Neural progenitor cell (in vitro differentiated cells): ENCODE measurements at regions not wholly inside any gene's neighbourhood (a gene's known extent, or its start where the extent isn't known, plus 50 kb on each side); places are given as distances from the start of the nearest gene placed in this dataset.

Experiments
- DNase-seq: peaks from one replicate; pipeline ENCODE4 v3.0.0-alpha.2; 2016; ENCODE audit warnings: low spot score
- H2AFZ ChIP-seq: fragments of 200-600 bp; sonication (generic); replicated peaks from 2 replicates; pipeline ENCODE4 v1.6.1; 2016; ENCODE audit warnings: antibody characterized with exemption
- H3F3A ChIP-seq: fragments of 200-600 bp; sonication (generic); 2 replicates; pipeline ENCODE4 v1.6.1; 2016; ENCODE audit warnings: antibody characterized with exemption, low read depth
- H3K27ac ChIP-seq: fragments of 200-600 bp; sonication (generic); 2 replicates; pipeline ENCODE4 v1.5.1; 2016; ENCODE audit warnings: mild to moderate bottlenecking
- H3K27me3 ChIP-seq: fragments of 200-600 bp; sonication (generic); 2 replicates; pipeline ENCODE4 v1.6.1; 2016; ENCODE audit warnings: mild to moderate bottlenecking, moderate library complexity
- H3K36me3 ChIP-seq: fragments of 200-600 bp; sonication (generic); 2 replicates; pipeline ENCODE4 v1.5.1; 2016
- H3K4me1 ChIP-seq: fragments of 200-600 bp; sonication (generic); 2 replicates; pipeline ENCODE4 v1.6.1; 2016; ENCODE audit warnings: mixed run types
- H3K4me2 ChIP-seq: fragments of 200-600 bp; sonication (generic); 2 replicates; pipeline ENCODE4 v1.6.1; 2016
- H3K4me3 ChIP-seq: fragments of 200-600 bp; sonication (generic); 2 replicates; pipeline ENCODE4 v1.5.1; 2016
- H3K79me2 ChIP-seq: fragments of 200-600 bp; sonication (generic); 2 replicates; pipeline ENCODE4 v1.6.1; 2016; ENCODE audit warnings: low read depth
- H3K9ac ChIP-seq: fragments of 200-600 bp; sonication (generic); 2 replicates; pipeline ENCODE4 v1.6.1; 2016
- H3K9me3 ChIP-seq: fragments of 200-600 bp; sonication (generic); 2 replicates; pipeline ENCODE4 v1.5.1; 2016; ENCODE audit warnings: low read depth
- H4K20me1 ChIP-seq: fragments of 200-600 bp; sonication (generic); 2 replicates; pipeline ENCODE4 v1.6.1; 2016; ENCODE audit warnings: low read depth
- H3K27ac Mint-ChIP-seq: 3 replicates; pipeline ENCODE4 v1.8.0; 2021; ENCODE audit warnings: mixed read lengths
- H3K27me3 Mint-ChIP-seq: 2 replicates; pipeline ENCODE4 v1.8.0; 2022; ENCODE audit warnings: low read depth, mild to moderate bottlenecking, inconsistent platforms, moderate library complexity, mixed read lengths; ENCODE audit not compliant: insufficient read depth
- H3K36me3 Mint-ChIP-seq: 3 replicates; pipeline ENCODE4 v1.8.0; 2021; ENCODE audit warnings: mixed read lengths
- H3K4me1 Mint-ChIP-seq: 3 replicates; pipeline ENCODE4 v1.8.0; 2021; ENCODE audit warnings: mixed read lengths
- H3K4me3 Mint-ChIP-seq: 3 replicates; pipeline ENCODE4 v1.8.0; 2021; ENCODE audit warnings: mild to moderate bottlenecking, moderate library complexity, mixed read lengths
- H3K9me3 Mint-ChIP-seq: 3 replicates; pipeline ENCODE4 v1.8.0; 2020; ENCODE audit warnings: mixed read lengths
- CTCF ChIP-seq: fragments of 200-600 bp; sonication (generic); IDR thresholded peaks from 2 replicates; pipeline ENCODE4 v1.5.1; 2017; ENCODE audit warnings: antibody characterized with exemption, mild to moderate bottlenecking
- EZH2 ChIP-seq: fragments of 200-600 bp; sonication (generic); IDR thresholded peaks from 2 replicates; pipeline ENCODE4 v1.6.1; 2017; ENCODE audit warnings: antibody characterized with exemption, mild to moderate bottlenecking, moderate library complexity
- EZH2phosphoT487 ChIP-seq: fragments of 200-600 bp; sonication (generic); IDR thresholded peaks from 2 replicates; pipeline ENCODE4 v1.6.1; 2017; ENCODE audit warnings: antibody characterized with exemption

DNA sequence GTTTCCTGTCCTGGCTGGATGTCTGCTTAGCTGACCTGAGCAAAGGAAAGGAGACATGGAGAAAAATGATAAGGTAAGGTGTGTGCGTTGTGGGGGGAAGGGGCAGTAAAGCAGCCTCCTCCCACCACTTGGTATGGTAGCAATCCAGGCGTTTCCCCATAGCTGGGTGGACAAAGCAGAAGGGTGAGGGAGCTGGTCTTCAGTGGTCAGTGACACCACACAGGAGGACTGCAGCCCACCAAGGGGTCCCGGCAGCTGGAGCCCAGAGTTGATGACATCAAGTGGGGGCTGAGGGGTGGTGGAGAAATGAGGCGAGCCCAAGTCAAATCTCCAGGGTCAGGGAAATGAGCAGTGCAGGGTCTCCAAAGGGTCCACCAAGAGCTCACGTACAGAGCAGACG is 69.3 kb upstream of the LRRN2 start:
- H3K27ac ChIP-seq, result no peak overlapping the region
- H3K9ac ChIP-seq, result no peak overlapping the region
- no peak overlapping the region for H3K4me3 ChIP-seq
- H3K4me1 Mint-ChIP-seq, result peaks cover 12% of the 10 kb centered on the region
- H3K27ac Mint-ChIP-seq, result no peak overlapping the region
- H3K27me3 ChIP-seq, result no peaks in the 10 kb centered on the region
- no peaks in the 10 kb centered on the region for H3K79me2 ChIP-seq
- H3F3A ChIP-seq, result no peaks in the 10 kb centered on the region
- peaks cover 4% of the 10 kb centered on the region for H3K9me3 Mint-ChIP-seq
- H3K27me3 Mint-ChIP-seq, result peaks cover 17% of the 10 kb centered on the region
- no peak overlapping the region for H2AFZ ChIP-seq
- no peaks in the 10 kb centered on the region for H3K36me3 ChIP-seq
- no peaks in the 10 kb centered on the region for H3K9me3 ChIP-seq
- H4K20me1 ChIP-seq, result no peaks in the 10 kb centered on the region
- TF ChIP-seq EZH2phosphoT487 (no peak), EZH2 (no peak), CTCF (no peak)
- H3K4me2 ChIP-seq, result no peak overlapping the region
- H3K4me1 ChIP-seq, result peaks cover 3% of the 10 kb centered on the region
- no peaks in the 10 kb centered on the region for H3K36me3 Mint-ChIP-seq
- no peak overlapping the region for H3K4me3 Mint-ChIP-seq
- no peak for DNase-seq

- H2AFZ ChIP-seq, result no peak overlapping the region
- no peaks in the 10 kb centered on the region for H3K9me3 ChIP-seq
- no peak for TF ChIP-seq EZH2
- no peak for TF ChIP-seq EZH2phosphoT487
- TF ChIP-seq CTCF, result no peak
- H3K27ac ChIP-seq, result no peak overlapping the region
- peaks cover 16% of the 10 kb centered on the region for H3K9me3 Mint-ChIP-seq
- no peaks in the 10 kb centered on the region for H3K27me3 ChIP-seq
- peaks cover 3% of the 10 kb centered on the region for H3K4me1 ChIP-seq
- H3K79me2 ChIP-seq, result no peaks in the 10 kb centered on the region
- no peaks in the 10 kb centered on the region for H3K36me3 ChIP-seq
- H3K4me2 ChIP-seq, result no peak overlapping the region
- no peak overlapping the region for H3K4me3 Mint-ChIP-seq
- no peak overlapping the region for H3K4me3 ChIP-seq
- H3K9ac ChIP-seq, result no peak overlapping the region
- peak overlapping the region; percentile 44 for H3K27ac Mint-ChIP-seq
- no peak for DNase-seq
- peaks cover 2% of the 10 kb centered on the region for H3K36me3 Mint-ChIP-seq
- no peaks in the 10 kb centered on the region for H4K20me1 ChIP-seq
- peaks cover 4% of the 10 kb centered on the region for H3K4me1 Mint-ChIP-seq
- H3K27me3 Mint-ChIP-seq, result peaks cover 21% of the 10 kb centered on the region
- H3F3A ChIP-seq, result no peaks in the 10 kb centered on the region
Measured at GRCh38 chr1:204756349-204756748, 70.8 kb upstream of the LRRN2 start.

GRCh38 chr1:204756811-204757210 is 71.3 kb upstream of the LRRN2 start:
- TF ChIP-seq CTCF, result no peak
- no peak for TF ChIP-seq EZH2
- no peak for TF ChIP-seq EZH2phosphoT487
- peaks cover under 1% of the 10 kb centered on the region for H3K4me1 Mint-ChIP-seq
- peaks cover 17% of the 10 kb centered on the region for H3K27me3 Mint-ChIP-seq
- H3K4me2 ChIP-seq, result no peak overlapping the region
- no peak overlapping the region for H3K4me3 ChIP-seq
- H3F3A ChIP-seq, result no peaks in the 10 kb centered on the region
- H3K9me3 Mint-ChIP-seq, result peaks cover 16% of the 10 kb centered on the region
- no peak overlapping the region for H3K27ac Mint-ChIP-seq
- no peaks in the 10 kb centered on the region for H3K79me2 ChIP-seq
- no peak overlapping the region for H3K4me3 Mint-ChIP-seq
- no peaks in the 10 kb centered on the region for H3K9me3 ChIP-seq
- H2AFZ ChIP-seq, result no peak overlapping the region
- H3K27ac ChIP-seq, result no peak overlapping the region
- H3K9ac ChIP-seq, result no peak overlapping the region
- peaks cover 2% of the 10 kb centered on the region for H3K36me3 Mint-ChIP-seq
- H3K4me1 ChIP-seq, result no peaks in the 10 kb centered on the region
- no peaks in the 10 kb centered on the region for H3K36me3 ChIP-seq
- DNase-seq, result no peak
- no peaks in the 10 kb centered on the region for H4K20me1 ChIP-seq
- H3K27me3 ChIP-seq, result no peaks in the 10 kb centered on the region
